PC-3 (cell line): ENCODE measurements at regions not wholly inside any gene's neighbourhood (a gene's known extent, or its start where the extent isn't known, plus 50 kb on each side); places are given as distances from the start of the nearest gene placed in this dataset.

Experiments used
- EZH2 ChIP-seq: fragments of 300-600 bp; sonication (generic); IDR thresholded peaks from one replicate; pipeline ENCODE4 v1.6.1; 2017; ENCODE audit warnings: antibody characterized with exemption, mild to moderate bottlenecking, low read length; ENCODE audit not compliant: unreplicated experiment
- EZH2phosphoT487 ChIP-seq: fragments of 300-600 bp; sonication (generic); IDR thresholded peaks from 2 replicates; pipeline ENCODE4 v1.6.1; 2018; ENCODE audit warnings: mild to moderate bottlenecking, antibody characterized with exemption, low read length, borderline replicate concordance
- TF ChIP-seq, protein P1 (sequence below): fragments of 300-600 bp; sonication (generic); conservative IDR thresholded peaks from 2 replicates; pipeline ENCODE4 v1.5.1; 2017; ENCODE audit warnings: antibody characterized with exemption, low read depth, mild to moderate bottlenecking, low read length

DNA sequence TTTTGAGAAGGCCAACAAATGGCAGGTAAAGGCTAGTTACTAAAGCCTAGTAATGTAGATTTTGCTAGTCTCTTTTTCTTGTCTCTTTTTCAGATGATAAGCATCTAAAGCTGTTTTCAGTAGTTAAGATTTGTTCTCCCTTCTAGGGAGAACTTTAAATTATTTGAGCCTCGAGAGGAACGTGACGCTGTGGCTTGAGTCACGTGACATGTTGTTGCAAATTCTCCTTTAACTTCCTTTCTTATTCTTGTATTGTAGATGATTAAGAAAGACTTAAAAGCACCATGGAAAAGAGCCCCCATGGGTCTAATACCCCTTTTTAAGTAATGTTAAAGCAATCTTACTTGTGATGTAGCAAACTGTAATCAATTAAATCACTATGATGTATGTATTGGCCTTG is 2698.7 kb downstream of the PCDH9 start:
- TF ChIP-seq, protein P1, sequence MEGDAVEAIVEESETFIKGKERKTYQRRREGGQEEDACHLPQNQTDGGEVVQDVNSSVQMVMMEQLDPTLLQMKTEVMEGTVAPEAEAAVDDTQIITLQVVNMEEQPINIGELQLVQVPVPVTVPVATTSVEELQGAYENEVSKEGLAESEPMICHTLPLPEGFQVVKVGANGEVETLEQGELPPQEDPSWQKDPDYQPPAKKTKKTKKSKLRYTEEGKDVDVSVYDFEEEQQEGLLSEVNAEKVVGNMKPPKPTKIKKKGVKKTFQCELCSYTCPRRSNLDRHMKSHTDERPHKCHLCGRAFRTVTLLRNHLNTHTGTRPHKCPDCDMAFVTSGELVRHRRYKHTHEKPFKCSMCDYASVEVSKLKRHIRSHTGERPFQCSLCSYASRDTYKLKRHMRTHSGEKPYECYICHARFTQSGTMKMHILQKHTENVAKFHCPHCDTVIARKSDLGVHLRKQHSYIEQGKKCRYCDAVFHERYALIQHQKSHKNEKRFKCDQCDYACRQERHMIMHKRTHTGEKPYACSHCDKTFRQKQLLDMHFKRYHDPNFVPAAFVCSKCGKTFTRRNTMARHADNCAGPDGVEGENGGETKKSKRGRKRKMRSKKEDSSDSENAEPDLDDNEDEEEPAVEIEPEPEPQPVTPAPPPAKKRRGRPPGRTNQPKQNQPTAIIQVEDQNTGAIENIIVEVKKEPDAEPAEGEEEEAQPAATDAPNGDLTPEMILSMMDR, result no peak
- TF ChIP-seq EZH2phosphoT487, result no peak
- no peak for TF ChIP-seq EZH2
